Stomach (tissue), 4 donors: ENCODE measurements at regions not wholly inside any gene's neighbourhood (a gene's known extent, or its start where the extent isn't known, plus 50 kb on each side); places are given as distances from the start of the nearest gene placed in this dataset.

Source experiments
- POLR2A ChIP-seq, 4 donors: fragments of 450-650 bp; IDR thresholded peaks; one replicate each; pipeline ENCODE4 v1.6.1; 2016; ENCODE audit warnings: antibody characterized with exemption in 4 of 4, control low read depth in 2 of 4, mild to moderate bottlenecking in 1 of 4, moderate library complexity in 1 of 4
- POLR2AphosphoS5 ChIP-seq, 3 donors: sonication (generic); formaldehyde crosslinking; IDR thresholded peaks; one replicate each; pipeline ENCODE4 v1.6.1; 2016; ENCODE audit warnings: antibody characterized with exemption in 3 of 3

GRCh38 chr7:55278321-55278720 is 86.8 kb upstream of the LANCL2 start:
- TF ChIP-seq POLR2A (IDR thresholded peaks at IDR 0.05) = no peak
- TF ChIP-seq POLR2AphosphoS5 (IDR thresholded peaks at IDR 0.05) = no peak
